ENCODE measurements at regions not wholly inside any gene's neighbourhood (a gene's known extent, or its start where the extent isn't known, plus 50 kb on each side); places are given as distances from the start of the nearest gene placed in this dataset.

GRCh38 chr7:142391191-142391992 lies 133.5 kb upstream of the PRSS58 start:
- TF ChIP-seq CTCF (IDR thresholded peaks at IDR 0.05) (no peak), POLR2A (IDR thresholded peaks at IDR 0.05) (no peak)
